ENCODE measurements at regions not wholly inside any gene's neighbourhood (a gene's known extent, or its start where the extent isn't known, plus 50 kb on each side); places are given as distances from the start of the nearest gene placed in this dataset.
"Not testable (repeated sequence)": the region's sequence is repeated elsewhere in the genome, so short reads cannot be mapped to it uniquely, and the experiment has no call there.

DNA sequence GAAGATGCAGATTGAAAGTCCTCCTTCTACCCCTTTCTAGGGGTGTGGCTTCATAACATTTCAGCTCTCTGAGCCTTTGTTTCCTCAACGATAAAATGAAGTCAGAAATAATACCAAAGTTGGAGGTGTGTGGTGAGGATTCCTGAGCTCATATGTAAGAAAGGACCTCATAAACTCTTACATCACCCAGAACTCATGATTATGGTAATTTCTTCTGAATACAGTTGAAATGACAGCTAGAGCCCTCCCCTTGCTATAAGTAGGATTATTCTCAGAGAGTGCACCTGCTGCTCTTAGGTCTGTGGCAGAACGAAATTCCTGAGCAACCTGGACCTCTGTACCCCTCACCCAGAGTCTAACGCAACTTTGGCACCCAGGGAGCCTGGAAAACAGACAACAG is 291.4 kb upstream of the KLF4 start:
- no peak for DNase-seq

DNA sequence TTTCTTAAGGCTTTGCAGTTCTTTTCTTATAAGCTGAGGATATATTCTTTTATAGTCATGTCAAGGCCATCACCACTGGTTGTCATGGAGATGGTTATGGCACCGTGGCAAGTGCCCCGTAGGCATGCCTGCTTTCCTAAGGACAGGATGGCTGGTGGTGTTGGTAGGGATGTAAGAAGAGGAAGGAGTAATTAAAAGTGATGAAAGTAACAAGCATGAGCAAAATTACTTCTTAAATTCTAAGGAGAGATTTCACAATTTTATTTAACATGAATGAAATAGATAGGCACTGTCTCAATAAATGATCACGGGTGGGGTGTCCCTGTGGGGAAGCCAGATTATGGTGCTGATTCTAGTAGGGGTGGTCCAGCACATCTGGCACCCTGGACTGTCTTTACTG is 290.2 kb upstream of the KLF4 start:
- Mint-ChIP-seq H3K27me3 (ENCODE audit: low read depth, poor library complexity) (peaks cover 9% of the 10 kb centered on the region), H3K27ac (no peak overlapping the region), H3K4me1 (no peaks in the 10 kb centered on the region), H3K9me3 (no peaks in the 10 kb centered on the region), H3K36me3 (ENCODE audit: low read depth) (no peaks in the 10 kb centered on the region), H3K4me3 (no peak overlapping the region)
- TF ChIP-seq, protein P1, sequence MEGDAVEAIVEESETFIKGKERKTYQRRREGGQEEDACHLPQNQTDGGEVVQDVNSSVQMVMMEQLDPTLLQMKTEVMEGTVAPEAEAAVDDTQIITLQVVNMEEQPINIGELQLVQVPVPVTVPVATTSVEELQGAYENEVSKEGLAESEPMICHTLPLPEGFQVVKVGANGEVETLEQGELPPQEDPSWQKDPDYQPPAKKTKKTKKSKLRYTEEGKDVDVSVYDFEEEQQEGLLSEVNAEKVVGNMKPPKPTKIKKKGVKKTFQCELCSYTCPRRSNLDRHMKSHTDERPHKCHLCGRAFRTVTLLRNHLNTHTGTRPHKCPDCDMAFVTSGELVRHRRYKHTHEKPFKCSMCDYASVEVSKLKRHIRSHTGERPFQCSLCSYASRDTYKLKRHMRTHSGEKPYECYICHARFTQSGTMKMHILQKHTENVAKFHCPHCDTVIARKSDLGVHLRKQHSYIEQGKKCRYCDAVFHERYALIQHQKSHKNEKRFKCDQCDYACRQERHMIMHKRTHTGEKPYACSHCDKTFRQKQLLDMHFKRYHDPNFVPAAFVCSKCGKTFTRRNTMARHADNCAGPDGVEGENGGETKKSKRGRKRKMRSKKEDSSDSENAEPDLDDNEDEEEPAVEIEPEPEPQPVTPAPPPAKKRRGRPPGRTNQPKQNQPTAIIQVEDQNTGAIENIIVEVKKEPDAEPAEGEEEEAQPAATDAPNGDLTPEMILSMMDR (IDR thresholded peaks at IDR 0.05): no peak
- DNase-seq: no peak

More for the DNA sequence above, 291.4 kb upstream of the KLF4 start:
- Mint-ChIP-seq H3K27ac (no peak overlapping the region), H3K27me3 (ENCODE audit: low read depth, poor library complexity) (peaks cover 9% of the 10 kb centered on the region), H3K4me3 (no peak overlapping the region), H3K36me3 (ENCODE audit: low read depth) (no peaks in the 10 kb centered on the region), H3K4me1 (no peaks in the 10 kb centered on the region), H3K9me3 (no peaks in the 10 kb centered on the region)
- TF ChIP-seq, protein P1 (IDR thresholded peaks at IDR 0.05): no peak

DNA sequence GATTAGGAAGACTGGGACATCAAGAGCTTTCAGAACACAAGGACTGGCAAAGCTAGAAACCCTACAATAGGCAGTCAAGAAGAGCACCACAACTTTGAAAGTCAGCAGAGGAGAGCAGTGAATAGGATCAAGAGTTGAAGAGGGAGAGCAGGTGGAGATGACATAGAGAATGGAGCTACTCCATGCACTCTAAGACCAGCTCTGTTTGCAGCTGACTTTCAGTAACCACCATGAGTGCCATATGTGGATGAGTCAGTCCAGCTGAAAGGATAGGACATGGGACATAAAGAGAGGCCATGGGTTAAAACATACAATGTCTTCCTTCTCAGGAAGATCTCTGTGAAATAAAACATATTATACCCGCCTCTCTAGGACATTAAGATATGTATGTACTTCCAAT is 289.1 kb upstream of the KLF4 start:
- no peak overlapping the region for H3K4me3 Mint-ChIP-seq
- no peak for DNase-seq

DNA sequence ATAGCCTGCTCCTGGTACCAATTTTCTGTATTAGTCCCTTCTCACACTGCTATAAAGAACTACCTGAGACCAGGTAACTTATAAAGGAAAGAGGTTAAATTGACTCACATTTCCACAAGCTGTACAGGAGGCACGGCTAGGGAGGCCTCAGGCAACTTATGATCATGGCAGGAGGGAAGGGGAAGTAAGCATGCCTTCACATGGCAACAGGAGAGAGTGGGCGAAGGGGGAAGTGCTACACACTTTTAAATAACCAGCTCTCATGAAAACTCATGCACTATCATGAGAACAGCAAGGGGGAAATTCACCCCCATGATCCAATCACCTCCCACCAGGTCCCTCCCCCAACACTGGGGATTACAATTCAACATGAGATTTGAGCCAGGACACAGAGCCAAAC is 284.5 kb upstream of the KLF4 start:
- H3K27ac Mint-ChIP-seq; DNase-seq; H3K27me3 Mint-ChIP-seq (ENCODE audit: low read depth, poor library complexity); H3K4me3 Mint-ChIP-seq; H3K36me3 Mint-ChIP-seq (ENCODE audit: low read depth); H3K4me1 Mint-ChIP-seq: not testable (repeated sequence)
- peaks cover 30% of the 10 kb centered on the region for H3K9me3 Mint-ChIP-seq

More for the DNA sequence above, 289.1 kb upstream of the KLF4 start:
- Mint-ChIP-seq H3K36me3 (ENCODE audit: low read depth) (no peaks in the 10 kb centered on the region), H3K4me1 (no peaks in the 10 kb centered on the region), H3K9me3 (peaks cover 4% of the 10 kb centered on the region), H3K27me3 (ENCODE audit: low read depth, poor library complexity) (peaks cover 14% of the 10 kb centered on the region), H3K27ac (no peak overlapping the region)
- TF ChIP-seq, protein P1 (IDR thresholded peaks at IDR 0.05): no peak

DNA sequence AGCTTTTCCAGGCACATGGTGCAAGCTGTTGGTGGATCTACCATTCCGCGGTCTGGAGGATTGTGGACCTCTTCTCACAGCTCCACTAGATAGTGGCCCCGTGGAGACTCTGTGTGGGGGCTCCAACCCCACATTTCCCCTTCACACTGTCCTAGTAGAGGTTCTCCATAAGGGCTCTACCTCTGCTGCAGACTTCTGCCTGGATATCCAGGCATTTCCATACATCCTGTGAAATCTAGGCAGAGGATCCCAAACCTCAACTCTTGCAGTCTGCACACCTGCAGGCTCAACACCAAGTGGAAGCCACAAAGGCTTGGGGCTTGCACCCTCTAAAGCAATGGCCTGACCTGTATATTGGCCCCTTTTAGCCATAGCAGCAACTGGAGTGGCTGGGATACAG is 283.4 kb upstream of the KLF4 start:
- H3K9me3 Mint-ChIP-seq: peaks cover 30% of the 10 kb centered on the region
- H3K27ac Mint-ChIP-seq: no peak overlapping the region
- no peaks in the 10 kb centered on the region for H3K4me1 Mint-ChIP-seq
- H3K4me3 Mint-ChIP-seq: no peak overlapping the region
- H3K36me3 Mint-ChIP-seq (ENCODE audit: low read depth): no peaks in the 10 kb centered on the region
- peaks cover 6% of the 10 kb centered on the region for H3K27me3 Mint-ChIP-seq (ENCODE audit: low read depth, poor library complexity)
- DNase-seq: no peak
- TF ChIP-seq, protein P1 (IDR thresholded peaks at IDR 0.05): no peak

DNA sequence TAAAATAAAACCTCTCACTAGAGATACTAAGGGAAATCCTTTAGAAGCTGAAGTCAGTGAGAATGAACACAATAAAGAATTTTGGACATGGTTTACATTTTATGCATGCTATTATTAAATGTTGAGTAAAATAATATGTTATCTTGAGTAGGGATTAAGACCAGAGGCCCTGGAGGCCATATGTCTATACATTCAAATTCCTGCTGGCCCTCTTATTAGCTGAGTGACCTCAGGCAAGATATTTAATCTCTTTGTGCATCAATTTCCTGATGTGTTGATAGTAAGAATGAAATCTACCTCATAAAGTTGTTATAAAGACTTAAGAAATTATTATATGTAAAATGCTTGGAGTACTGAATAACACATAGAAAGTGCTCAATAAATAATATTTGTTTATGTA is 281.1 kb upstream of the KLF4 start:
- Mint-ChIP-seq H3K4me3 (no peak overlapping the region), H3K27ac (no peak overlapping the region), H3K4me1 (no peaks in the 10 kb centered on the region), H3K9me3 (peaks cover 30% of the 10 kb centered on the region), H3K36me3 (ENCODE audit: low read depth) (no peaks in the 10 kb centered on the region), H3K27me3 (ENCODE audit: low read depth, poor library complexity) (peaks cover 6% of the 10 kb centered on the region)
- no peak for DNase-seq
- TF ChIP-seq, protein P1 (IDR thresholded peaks at IDR 0.05): no peak

All from nephron progenitor cell (in vitro differentiated cells).